Sigmoid colon (tissue), 6 donors: ENCODE measurements at regions not wholly inside any gene's neighbourhood (a gene's known extent, or its start where the extent isn't known, plus 50 kb on each side); places are given as distances from the start of the nearest gene placed in this dataset.

ENCODE experiments used
- DNase-seq: peaks from one replicate; pipeline ENCODE4 v3.0.0-alpha.2; 2019
- H3K27ac ChIP-seq, 4 donors: fragments of 200-600 bp; sonication (generic); one replicate each; pipeline ENCODE4 v1.5.1; 2016 to 2019; ENCODE audit warnings: mild to moderate bottlenecking in 1 of 4
- H3K27me3 ChIP-seq, 3 donors: fragments of 200-600 bp; sonication (generic); one replicate each; pipeline ENCODE4 v1.5.1; 2019; ENCODE audit warnings: mild to moderate bottlenecking in 1 of 3
- H3K36me3 ChIP-seq, 4 donors: fragments of 200-600 bp; sonication (generic); one replicate each; pipeline ENCODE4 v1.5.1; 2016 to 2019
- H3K4me1 ChIP-seq, 4 donors: fragments of 200-600 bp; sonication (generic); one replicate each; pipeline ENCODE4 v1.5.1; 2017 to 2019
- H3K4me3 ChIP-seq, 4 donors: fragments of 200-600 bp; sonication (generic); one replicate each; pipeline ENCODE4 v1.5.1; 2017 to 2019; ENCODE audit warnings: mild to moderate bottlenecking in 2 of 4, moderate library complexity in 1 of 4
- H3K9me3 ChIP-seq, 4 donors: fragments of 200-600 bp in 3 of 4; sonication (generic) in 3 of 4; one replicate each; pipeline versions ENCODE4 v1.5.1 to v1.6.1; 2013 to 2019
- EP300 ChIP-seq, 4 donors: sonication (generic); formaldehyde crosslinking; IDR thresholded peaks; one replicate each; pipeline ENCODE4 v1.6.1; 2017; ENCODE audit warnings: antibody characterized with exemption in 4 of 4
- POLR2A ChIP-seq, 2 donors: fragments of 450-650 bp; IDR thresholded peaks; one replicate each; pipeline ENCODE4 v1.6.1; 2016; ENCODE audit warnings: antibody characterized with exemption in 2 of 2, mild to moderate bottlenecking in 2 of 2, moderate library complexity in 2 of 2
- POLR2AphosphoS5 ChIP-seq, 4 donors: sonication (generic); formaldehyde crosslinking; IDR thresholded peaks; one replicate each; pipeline ENCODE4 v1.6.1; 2017; ENCODE audit warnings: antibody characterized with exemption in 4 of 4
- WGBS, 2 donors: extraction: QIAGEN DNeasy Blood & Tissue Kit; methylation state at CpG; one replicate each; pipeline ENCODE4 v1.1.7; 2013; 5-methylcytosine and 5-hydroxymethylcytosine counted together
- intact Hi-C: fragments of 100-400 bp; cut with DNase I; formaldehyde crosslinking; loops from one replicate; pipeline ENCODE4 v1.15.1; 2023
- TF ChIP-seq, protein P1 (sequence below), 4 experiments: fragments of 450-650 bp in 3 of 4; fragments of 200-600 bp in 1 of 4; IDR thresholded peaks; one replicate each; pipeline ENCODE4 v1.5.1; 2016 to 2019; ENCODE audit warnings: antibody characterized with exemption in 4 of 4, mild to moderate bottlenecking in 3 of 4, moderate library complexity in 2 of 4
- donor health status: healthy with polysubstance abuse.
- donor health status: healthy.

DNA sequence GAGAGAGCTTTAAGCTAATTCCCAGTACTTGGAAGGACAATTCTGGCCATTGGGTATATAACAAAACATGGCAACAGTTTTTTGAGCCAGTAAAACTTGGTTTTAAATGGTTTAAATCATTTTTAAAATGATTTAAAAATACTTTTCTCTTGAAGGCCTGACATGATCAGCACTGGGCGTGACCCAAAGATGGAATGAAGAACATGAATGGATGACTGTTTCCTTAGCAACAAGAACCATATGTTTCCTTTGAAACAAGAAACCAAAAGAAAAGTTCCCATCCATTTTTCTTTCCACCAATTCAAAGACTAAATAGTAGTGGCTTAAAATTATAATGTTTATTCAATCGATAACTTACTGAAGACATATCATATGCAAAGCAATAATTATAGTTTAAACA lies 348.3 kb upstream of the FIGN start:
- intact Hi-C loops: no loop called here
- WGBS, 2 donors: 87 to 89% methylated on average over 2 of the region's 2 CpGs
- no peaks in the 10 kb centered on the region for H3K4me1 ChIP-seq
- no peaks in the 10 kb centered on the region for H3K36me3 ChIP-seq
- H3K4me3 ChIP-seq: no peak overlapping the region
- TF ChIP-seq POLR2AphosphoS5 (IDR thresholded peaks at IDR 0.05) (no peak), POLR2A (IDR thresholded peaks at IDR 0.05) (no peak), EP300 (IDR thresholded peaks at IDR 0.05) (no peak)
- TF ChIP-seq, protein P1, sequence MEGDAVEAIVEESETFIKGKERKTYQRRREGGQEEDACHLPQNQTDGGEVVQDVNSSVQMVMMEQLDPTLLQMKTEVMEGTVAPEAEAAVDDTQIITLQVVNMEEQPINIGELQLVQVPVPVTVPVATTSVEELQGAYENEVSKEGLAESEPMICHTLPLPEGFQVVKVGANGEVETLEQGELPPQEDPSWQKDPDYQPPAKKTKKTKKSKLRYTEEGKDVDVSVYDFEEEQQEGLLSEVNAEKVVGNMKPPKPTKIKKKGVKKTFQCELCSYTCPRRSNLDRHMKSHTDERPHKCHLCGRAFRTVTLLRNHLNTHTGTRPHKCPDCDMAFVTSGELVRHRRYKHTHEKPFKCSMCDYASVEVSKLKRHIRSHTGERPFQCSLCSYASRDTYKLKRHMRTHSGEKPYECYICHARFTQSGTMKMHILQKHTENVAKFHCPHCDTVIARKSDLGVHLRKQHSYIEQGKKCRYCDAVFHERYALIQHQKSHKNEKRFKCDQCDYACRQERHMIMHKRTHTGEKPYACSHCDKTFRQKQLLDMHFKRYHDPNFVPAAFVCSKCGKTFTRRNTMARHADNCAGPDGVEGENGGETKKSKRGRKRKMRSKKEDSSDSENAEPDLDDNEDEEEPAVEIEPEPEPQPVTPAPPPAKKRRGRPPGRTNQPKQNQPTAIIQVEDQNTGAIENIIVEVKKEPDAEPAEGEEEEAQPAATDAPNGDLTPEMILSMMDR (IDR thresholded peaks at IDR 0.05): no peak
- no peak for DNase-seq
- H3K27ac ChIP-seq: no peak overlapping the region
- no peaks in the 10 kb centered on the region for H3K27me3 ChIP-seq
- no peaks in the 10 kb centered on the region for H3K9me3 ChIP-seq

DNA sequence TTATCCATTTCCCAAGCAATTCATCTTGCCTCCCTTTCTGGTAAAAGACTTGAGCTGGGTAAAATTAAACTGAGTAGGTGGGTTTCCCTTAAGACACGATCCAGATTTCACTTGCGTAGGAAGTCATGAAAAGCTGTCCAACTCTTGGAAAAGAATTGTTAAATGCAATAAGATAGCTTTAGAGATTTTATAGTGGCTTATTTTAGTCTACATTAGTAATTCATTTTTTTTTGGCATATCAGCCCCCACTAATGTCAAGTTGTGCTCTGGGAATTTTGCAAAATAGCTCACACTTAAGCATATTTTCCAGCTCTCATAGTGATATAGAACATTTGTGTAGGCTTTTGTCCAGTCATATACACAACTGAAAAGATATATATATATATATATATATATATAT lies 344.7 kb upstream of the FIGN start:
- no peak for TF ChIP-seq POLR2AphosphoS5 (IDR thresholded peaks at IDR 0.05)
- no peak for TF ChIP-seq EP300 (IDR thresholded peaks at IDR 0.05)
- TF ChIP-seq, protein P1 (IDR thresholded peaks at IDR 0.05): no peak
- no peak for TF ChIP-seq POLR2A (IDR thresholded peaks at IDR 0.05)
- Histone ChIP-seq H3K36me3 (no peaks in the 10 kb centered on the region), H3K4me1 (no peaks in the 10 kb centered on the region), H3K27me3 (no peaks in the 10 kb centered on the region), H3K4me3 (no peak overlapping the region), H3K9me3 (no peaks in the 10 kb centered on the region), H3K27ac (no peak overlapping the region)
- 80 to 90% methylated on average over 2 of the region's 2 CpGs for WGBS, 2 donors
- no peak for DNase-seq
- intact Hi-C loops: no loop called here

DNA sequence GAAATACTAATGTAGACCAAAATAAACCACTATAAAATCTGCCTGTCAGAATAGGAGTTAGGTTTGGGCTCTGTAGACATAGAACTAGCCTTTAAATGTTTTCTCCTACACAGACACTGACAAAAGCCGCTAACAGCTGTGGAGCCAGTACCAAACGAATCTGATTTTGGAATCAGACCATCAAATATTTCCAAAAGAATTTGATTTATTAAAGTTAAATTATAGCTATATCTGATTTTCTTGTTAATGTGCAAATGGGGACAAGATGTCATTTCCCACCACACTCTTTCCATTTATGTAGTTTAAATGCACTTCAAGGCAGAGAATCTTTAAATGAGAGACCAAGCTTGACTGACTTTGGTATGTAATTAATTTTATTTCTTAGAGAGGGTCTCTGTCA lies 343.4 kb upstream of the FIGN start:
- 71 to 73% methylated on average over 2 of the region's 2 CpGs for WGBS, 2 donors
- no peaks in the 10 kb centered on the region for H3K4me1 ChIP-seq

DNA sequence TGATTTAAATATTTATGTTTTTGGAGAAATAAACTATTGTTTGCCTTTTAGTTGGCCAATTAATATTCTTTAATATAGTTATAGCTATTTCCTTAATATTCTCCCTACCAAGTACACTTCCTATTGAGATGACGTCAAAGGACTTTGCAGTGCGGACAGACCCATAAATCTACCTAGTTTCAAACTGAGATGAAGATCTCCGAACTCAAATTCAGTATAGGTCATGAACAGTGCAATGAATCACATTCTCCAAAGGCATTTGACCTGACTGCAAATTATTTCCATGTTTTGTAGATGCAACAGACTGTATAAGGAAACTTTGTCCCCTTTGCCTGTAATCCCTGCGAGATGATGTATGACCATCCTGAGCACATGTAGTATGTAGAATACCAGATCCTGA lies 342.6 kb upstream of the FIGN start:
- WGBS, 2 donors: 72 to 79% methylated on average over 4 of the region's 4 CpGs
- intact Hi-C loops: no loop called here
- Histone ChIP-seq H3K4me3 (no peak overlapping the region), H3K9me3 (no peaks in the 10 kb centered on the region), H3K27ac (no peak overlapping the region), H3K27me3 (no peaks in the 10 kb centered on the region), H3K36me3 (no peaks in the 10 kb centered on the region), H3K4me1 (no peaks in the 10 kb centered on the region)
- DNase-seq: no peak
- TF ChIP-seq POLR2AphosphoS5 (IDR thresholded peaks at IDR 0.05) (no peak), POLR2A (IDR thresholded peaks at IDR 0.05) (no peak), EP300 (IDR thresholded peaks at IDR 0.05) (no peak)

More for the DNA sequence above, 343.4 kb upstream of the FIGN start:
- H3K27me3 ChIP-seq: no peaks in the 10 kb centered on the region
- intact Hi-C loops: no loop called here
- no peaks in the 10 kb centered on the region for H3K36me3 ChIP-seq
- H3K27ac ChIP-seq: no peak overlapping the region
- no peak for TF ChIP-seq POLR2A (IDR thresholded peaks at IDR 0.05)
- TF ChIP-seq, protein P1 (IDR thresholded peaks at IDR 0.05): no peak
- DNase-seq: no peak
- H3K9me3 ChIP-seq: no peaks in the 10 kb centered on the region
- no peak overlapping the region for H3K4me3 ChIP-seq

DNA sequence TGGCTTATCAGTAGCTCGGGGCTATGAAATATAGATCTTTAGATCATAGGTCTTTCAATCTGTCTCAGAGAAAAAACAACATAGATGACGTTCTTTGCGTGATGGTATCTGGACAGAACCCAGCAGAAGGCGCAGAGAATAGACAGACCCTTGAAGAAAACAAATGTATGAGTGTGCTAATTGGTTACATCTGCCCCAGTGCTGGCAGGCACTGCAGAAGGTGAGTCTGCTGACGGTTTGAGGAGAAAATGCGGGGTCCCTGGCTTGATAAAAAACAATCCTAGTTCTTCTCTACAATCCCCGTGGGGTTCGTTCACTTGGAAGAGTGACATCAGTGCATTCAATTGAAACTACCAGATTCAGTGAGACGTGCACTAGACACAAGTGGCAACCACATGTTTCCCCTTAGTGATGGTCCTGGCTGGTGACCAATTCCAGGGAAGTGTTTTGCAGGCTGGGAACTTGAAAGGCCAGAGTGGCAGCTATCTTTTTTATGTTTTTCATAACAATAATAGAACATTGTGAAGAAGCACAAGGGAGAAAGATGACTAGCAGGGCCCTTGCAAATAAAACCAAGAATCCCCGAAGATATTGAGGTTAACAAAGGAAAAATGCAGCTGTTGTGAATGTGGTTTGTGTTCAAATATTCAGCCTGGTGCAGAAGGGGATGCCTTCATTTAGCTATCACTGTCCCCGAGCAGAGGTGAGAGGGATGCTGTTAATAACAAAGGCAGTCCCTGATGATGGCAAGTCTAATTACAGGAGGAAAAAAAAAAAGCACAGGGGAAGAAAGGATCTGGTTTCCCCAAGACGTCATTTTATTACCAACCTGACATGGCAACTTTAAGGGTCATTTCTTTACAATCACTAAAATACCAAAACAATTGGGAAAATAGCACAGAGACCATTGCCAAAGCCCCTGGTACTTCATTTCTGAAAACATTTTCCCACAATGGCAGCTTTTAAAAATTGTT lies 337.6 kb upstream of the FIGN start:
- TF ChIP-seq, protein P1 (IDR thresholded peaks at IDR 0.05): no peak
- TF ChIP-seq POLR2A (IDR thresholded peaks at IDR 0.05) (no peak), POLR2AphosphoS5 (IDR thresholded peaks at IDR 0.05) (no peak), EP300 (IDR thresholded peaks at IDR 0.05) (no peak)
- H3K4me1 ChIP-seq: no peaks in the 10 kb centered on the region
- no peaks in the 10 kb centered on the region for H3K27me3 ChIP-seq
- H3K27ac ChIP-seq: no peak overlapping the region
- intact Hi-C loops: no loop called here
- H3K36me3 ChIP-seq: no peaks in the 10 kb centered on the region
- WGBS, 2 donors: 65 to 72% methylated on average over 12 of the region's 12 CpGs
- no peaks in the 10 kb centered on the region for H3K9me3 ChIP-seq
- no peak overlapping the region for H3K4me3 ChIP-seq
- no peak for DNase-seq
